NCI-H1092 treated with DMSO at 0.1 percent for 48 hours (cell line): ENCODE measurements at regions not wholly inside any gene's neighbourhood (a gene's known extent, or its start where the extent isn't known, plus 50 kb on each side); places are given as distances from the start of the nearest gene placed in this dataset.

Source experiments
- DNase-seq: peaks from one replicate; lab custom pipeline; 2025; lab: John Stamatoyannopoulos, UW

- no peak for DNase-seq
Measured at GRCh38 chr4:129346734-129347133, 250.8 kb downstream of the C4orf33 start.

GRCh38 chr4:129350834-129351721, 255.1 kb downstream of the C4orf33 start:
- no peak for DNase-seq

- DNase-seq = no peak
Measured at GRCh38 chr4:129352480-129352879, 256.5 kb downstream of the C4orf33 start.

GRCh38 chr4:129353490-129353889, 257.5 kb downstream of the C4orf33 start:
- no peak for DNase-seq

GRCh38 chr4:129355031-129355430, 259.1 kb downstream of the C4orf33 start:
- DNase-seq = no peak

- DNase-seq = no peak
Measured at GRCh38 chr4:129355516-129355915, 259.6 kb downstream of the C4orf33 start.

- DNase-seq = no peak
Measured at GRCh38 chr4:129358571-129358970, 262.6 kb downstream of the C4orf33 start.

GRCh38 chr4:129359461-129359860, 263.5 kb downstream of the C4orf33 start:
- no peak for DNase-seq

- peak; percentile 82 for DNase-seq
Measured at GRCh38 chr4:129362691-129363274, 266.8 kb downstream of the C4orf33 start.

GRCh38 chr4:129364747-129365452, 268.9 kb downstream of the C4orf33 start:
- peak; percentile 17 for DNase-seq

- DNase-seq = no peak
Measured at GRCh38 chr4:129369361-129370010, 273.5 kb downstream of the C4orf33 start.

GRCh38 chr4:129371065-129371464, 275.1 kb downstream of the C4orf33 start:
- no peak for DNase-seq

GRCh38 chr4:129371926-129372325, 276.0 kb downstream of the C4orf33 start:
- no peak for DNase-seq

- no peak for DNase-seq
Measured at GRCh38 chr4:129377131-129377845, 281.3 kb downstream of the C4orf33 start.

GRCh38 chr4:129378364-129378763, 282.4 kb downstream of the C4orf33 start:
- DNase-seq = peak; percentile 33

GRCh38 chr4:129379429-129379828, 283.5 kb downstream of the C4orf33 start:
- no peak for DNase-seq

GRCh38 chr4:129384974-129385373, 289.0 kb downstream of the C4orf33 start:
- DNase-seq = no peak

- DNase-seq = no peak
Measured at GRCh38 chr4:129387666-129388065, 291.7 kb downstream of the C4orf33 start.

GRCh38 chr4:129393976-129394375, 298.0 kb downstream of the C4orf33 start:
- no peak for DNase-seq

- DNase-seq = peak; percentile 95
Measured at GRCh38 chr4:129394635-129395034, 298.7 kb downstream of the C4orf33 start.

- no peak for DNase-seq
Measured at GRCh38 chr4:129403848-129404247, 307.9 kb downstream of the C4orf33 start.

- DNase-seq = no peak
Measured at GRCh38 chr4:129410115-129410514, 314.2 kb downstream of the C4orf33 start.
